Astrocyte (in vitro differentiated cells and primary cell): ENCODE measurements at regions not wholly inside any gene's neighbourhood (a gene's known extent, or its start where the extent isn't known, plus 50 kb on each side); places are given as distances from the start of the nearest gene placed in this dataset.

Experiments used
- DNase-seq: peaks from one replicate; pipeline ENCODE4 v3.0.0-alpha.2; 2010; ENCODE audit warnings: low read depth
- FAIRE-seq: peaks from 2 replicates; lab custom pipeline; 2011; peaks lifted over from hg19 to GRCh38; lab: Jason Lieb, UNC
- H2AFZ ChIP-seq: 2 replicates; pipeline ENCODE4 v1.6.0; 2012; ENCODE audit warnings: low read depth, low read length, inconsistent platforms
- H3K27ac ChIP-seq: 2 replicates; pipeline ENCODE4 v1.5.1; 2011; ENCODE audit warnings: low read depth, low read length, inconsistent platforms
- H3K27me3 ChIP-seq: 2 replicates; pipeline ENCODE4 v1.6.0; 2011; ENCODE audit warnings: low read length, inconsistent platforms; ENCODE audit not compliant: insufficient read depth
- H3K36me3 ChIP-seq: 2 replicates; pipeline ENCODE4 v1.5.1; 2011; ENCODE audit warnings: low read length, inconsistent platforms; ENCODE audit not compliant: insufficient read depth
- H3K4me1 ChIP-seq: 2 replicates; pipeline ENCODE4 v1.5.1; 2011; ENCODE audit warnings: low read length, inconsistent platforms; ENCODE audit not compliant: insufficient read depth
- H3K4me2 ChIP-seq: 2 replicates; pipeline ENCODE4 v1.6.0; 2012; ENCODE audit warnings: low read length, inconsistent platforms
- H3K4me3 ChIP-seq: 2 replicates; pipeline ENCODE4 v1.5.1; 2011; ENCODE audit warnings: low read depth, mild to moderate bottlenecking, low read length, inconsistent platforms; ENCODE audit not compliant: insufficient read depth
- H3K79me2 ChIP-seq: 2 replicates; pipeline ENCODE4 v1.6.0; 2012; ENCODE audit warnings: mild to moderate bottlenecking, low read length, inconsistent platforms; ENCODE audit not compliant: insufficient read depth
- H3K9ac ChIP-seq: 2 replicates; pipeline ENCODE4 v1.6.0; 2012; ENCODE audit warnings: mild to moderate bottlenecking, low read length, inconsistent platforms
- H3K9me3 ChIP-seq: 2 replicates; pipeline ENCODE4 v1.5.1; 2012; ENCODE audit warnings: low read depth, mild to moderate bottlenecking, low read length, inconsistent platforms; ENCODE audit not compliant: insufficient read depth
- H4K20me1 ChIP-seq: 2 replicates; pipeline ENCODE4 v1.6.0; 2012; ENCODE audit warnings: low read length, inconsistent platforms; ENCODE audit not compliant: insufficient read depth
- H3K27ac Mint-ChIP-seq: one replicate; pipeline ENCODE4 v1.8.0; 2021; ENCODE audit warnings: mild to moderate bottlenecking, mixed read lengths; ENCODE audit not compliant: unreplicated experiment
- H3K27me3 Mint-ChIP-seq: one replicate; pipeline ENCODE4 v1.8.0; 2021; ENCODE audit warnings: low read depth, mixed read lengths; ENCODE audit not compliant: unreplicated experiment
- H3K36me3 Mint-ChIP-seq: one replicate; pipeline ENCODE4 v1.8.0; 2021; ENCODE audit warnings: low read depth, mixed read lengths; ENCODE audit not compliant: unreplicated experiment
- H3K4me1 Mint-ChIP-seq: one replicate; pipeline ENCODE4 v1.8.0; 2021; ENCODE audit warnings: low read depth, mixed read lengths; ENCODE audit not compliant: unreplicated experiment
- H3K4me3 Mint-ChIP-seq: one replicate; pipeline ENCODE4 v1.8.0; 2021; ENCODE audit warnings: mild to moderate bottlenecking, moderate library complexity, mixed read lengths; ENCODE audit not compliant: unreplicated experiment
- H3K9me3 Mint-ChIP-seq: one replicate; pipeline ENCODE4 v1.8.0; 2021; ENCODE audit warnings: mild to moderate bottlenecking, mixed read lengths; ENCODE audit not compliant: unreplicated experiment
- EZH2 ChIP-seq: IDR thresholded peaks from 2 replicates; pipeline ENCODE4 v1.6.1; 2012; ENCODE audit warnings: mild to moderate bottlenecking, low read length, inconsistent platforms; ENCODE audit not compliant: insufficient read depth
- TF ChIP-seq, protein P1 (sequence below): IDR thresholded peaks from 2 replicates; pipeline ENCODE4 v1.5.1; 2011; ENCODE audit warnings: low read depth, mild to moderate bottlenecking, inconsistent platforms, low read length, moderate library complexity; ENCODE audit not compliant: insufficient read depth

DNA sequence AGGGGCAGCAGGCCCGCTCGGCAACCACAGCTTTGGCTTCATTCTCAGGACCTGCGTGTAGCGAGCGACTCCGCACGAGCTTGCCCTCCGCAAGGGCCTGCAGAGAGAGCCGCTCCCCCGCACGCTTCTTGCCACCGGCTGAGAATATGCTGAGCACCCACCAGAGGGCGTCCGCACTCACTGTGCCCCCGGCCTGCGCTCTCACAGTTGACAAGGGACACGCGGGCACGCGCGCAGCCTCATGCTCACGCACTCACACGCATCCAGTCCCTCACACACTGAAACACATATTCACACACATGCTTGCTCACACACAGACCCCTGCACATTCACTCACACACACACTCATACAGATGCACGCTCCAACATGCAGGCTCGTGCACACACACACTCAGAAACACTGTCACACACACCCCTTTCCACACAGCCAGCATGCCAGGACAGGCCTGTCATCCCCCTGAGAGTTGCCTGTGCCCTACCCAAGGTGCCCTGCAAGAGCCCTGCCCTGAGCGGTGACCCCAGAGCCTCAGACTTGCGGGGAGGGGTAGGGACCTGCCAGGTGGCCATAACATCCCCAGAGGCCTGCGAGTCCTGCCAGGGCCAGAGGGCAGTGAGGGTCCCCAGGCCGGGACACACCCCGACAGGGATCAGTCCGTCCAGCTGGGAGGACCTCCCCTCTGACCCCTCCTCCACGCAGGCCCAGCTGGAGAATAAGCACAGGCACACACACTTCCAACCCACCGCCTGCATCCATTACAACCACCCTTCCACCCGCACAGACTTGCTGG is 174.1 kb downstream of the BMP7 start:
- H3K27me3 ChIP-seq, result peaks cover 16% of the 10 kb centered on the region
- no peak overlapping the region for H2AFZ ChIP-seq
- no peak overlapping the region for H3K4me2 ChIP-seq
- no peaks in the 10 kb centered on the region for H3K4me1 ChIP-seq
- no peak overlapping the region for H3K4me3 Mint-ChIP-seq
- H3K27me3 Mint-ChIP-seq, result peaks cover 44% of the 10 kb centered on the region
- H4K20me1 ChIP-seq, result peaks cover 3% of the 10 kb centered on the region
- no peaks in the 10 kb centered on the region for H3K36me3 Mint-ChIP-seq
- no peak for DNase-seq
- peaks cover 8% of the 10 kb centered on the region for H3K4me1 Mint-ChIP-seq
- no peak overlapping the region for H3K9ac ChIP-seq
- TF ChIP-seq, protein P1, sequence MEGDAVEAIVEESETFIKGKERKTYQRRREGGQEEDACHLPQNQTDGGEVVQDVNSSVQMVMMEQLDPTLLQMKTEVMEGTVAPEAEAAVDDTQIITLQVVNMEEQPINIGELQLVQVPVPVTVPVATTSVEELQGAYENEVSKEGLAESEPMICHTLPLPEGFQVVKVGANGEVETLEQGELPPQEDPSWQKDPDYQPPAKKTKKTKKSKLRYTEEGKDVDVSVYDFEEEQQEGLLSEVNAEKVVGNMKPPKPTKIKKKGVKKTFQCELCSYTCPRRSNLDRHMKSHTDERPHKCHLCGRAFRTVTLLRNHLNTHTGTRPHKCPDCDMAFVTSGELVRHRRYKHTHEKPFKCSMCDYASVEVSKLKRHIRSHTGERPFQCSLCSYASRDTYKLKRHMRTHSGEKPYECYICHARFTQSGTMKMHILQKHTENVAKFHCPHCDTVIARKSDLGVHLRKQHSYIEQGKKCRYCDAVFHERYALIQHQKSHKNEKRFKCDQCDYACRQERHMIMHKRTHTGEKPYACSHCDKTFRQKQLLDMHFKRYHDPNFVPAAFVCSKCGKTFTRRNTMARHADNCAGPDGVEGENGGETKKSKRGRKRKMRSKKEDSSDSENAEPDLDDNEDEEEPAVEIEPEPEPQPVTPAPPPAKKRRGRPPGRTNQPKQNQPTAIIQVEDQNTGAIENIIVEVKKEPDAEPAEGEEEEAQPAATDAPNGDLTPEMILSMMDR, result peak; percentile 58
- TF ChIP-seq EZH2, result no peak
- peaks cover 2% of the 10 kb centered on the region for H3K9me3 Mint-ChIP-seq
- no peak overlapping the region for H3K27ac Mint-ChIP-seq
- H3K27ac ChIP-seq, result no peak overlapping the region
- H3K4me3 ChIP-seq, result no peak overlapping the region
- H3K9me3 ChIP-seq, result peaks cover 5% of the 10 kb centered on the region
- H3K36me3 ChIP-seq, result no peaks in the 10 kb centered on the region
- FAIRE-seq, result no peak
- H3K79me2 ChIP-seq, result no peaks in the 10 kb centered on the region

DNA sequence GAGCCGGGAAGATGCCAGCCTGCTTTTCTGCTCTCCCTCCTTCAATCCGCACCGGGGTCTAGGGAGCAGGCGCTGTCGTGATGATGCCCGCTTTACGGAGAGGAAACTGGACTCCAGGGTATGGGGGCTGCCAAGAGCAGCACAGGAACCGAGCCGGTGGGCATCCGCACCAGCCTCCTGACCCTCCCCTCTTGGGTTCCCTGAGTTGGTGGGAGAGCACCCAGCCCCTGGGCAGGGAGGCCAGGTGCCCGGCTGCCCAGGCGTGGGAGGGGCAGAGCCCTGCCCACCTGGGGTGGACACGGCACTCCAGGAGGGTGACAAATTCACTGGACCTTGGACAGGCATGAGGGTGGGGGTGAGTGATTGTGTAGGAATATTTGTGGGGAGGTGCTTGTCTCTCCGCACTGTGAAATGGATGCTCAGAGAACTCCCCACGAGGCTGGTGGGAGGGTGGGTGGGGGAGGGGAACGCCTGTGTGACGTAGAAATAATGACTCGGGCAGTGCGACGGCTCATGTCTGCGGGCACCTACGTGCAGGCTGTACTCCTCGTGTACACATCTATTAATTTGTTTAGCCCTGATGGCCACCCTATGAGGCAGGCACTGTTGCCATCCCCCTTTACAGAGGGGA is 173.4 kb downstream of the BMP7 start:
- Mint-ChIP-seq H3K27me3 (peaks cover 38% of the 10 kb centered on the region), H3K36me3 (no peaks in the 10 kb centered on the region), H3K4me3 (no peak overlapping the region), H3K27ac (no peak overlapping the region), H3K4me1 (peaks cover 8% of the 10 kb centered on the region), H3K9me3 (no peaks in the 10 kb centered on the region)
- Histone ChIP-seq H4K20me1 (peaks cover 3% of the 10 kb centered on the region), H3K9ac (no peak overlapping the region), H2AFZ (no peak overlapping the region), H3K27ac (no peak overlapping the region), H3K36me3 (no peaks in the 10 kb centered on the region), H3K4me3 (no peak overlapping the region), H3K27me3 (peaks cover 9% of the 10 kb centered on the region), H3K79me2 (no peaks in the 10 kb centered on the region), H3K4me2 (no peak overlapping the region), H3K4me1 (no peaks in the 10 kb centered on the region), H3K9me3 (no peaks in the 10 kb centered on the region)
- FAIRE-seq (no peak), DNase-seq (no peak)
- TF ChIP-seq, protein P1, result no peak
- no peak for TF ChIP-seq EZH2

DNA sequence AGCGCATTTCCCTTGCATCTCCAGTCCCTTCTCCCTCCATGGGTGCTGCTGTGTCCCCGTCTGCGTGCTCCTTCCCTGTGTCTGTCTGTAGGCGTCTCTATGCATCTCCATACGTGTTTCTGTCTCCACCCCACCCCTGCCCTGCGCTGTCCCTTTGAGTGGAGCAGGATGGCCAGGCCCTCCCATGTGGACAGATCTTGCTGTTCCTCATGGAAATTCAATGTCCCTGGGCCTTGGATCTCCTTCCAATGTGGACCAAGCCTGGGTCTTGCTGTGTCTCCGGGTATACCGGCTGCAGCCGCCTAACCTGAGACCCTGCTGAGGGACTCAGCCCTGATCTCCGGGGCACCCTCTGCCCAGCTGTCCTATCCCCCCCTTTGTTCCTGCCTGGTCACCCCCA is 172.7 kb downstream of the BMP7 start:
- TF ChIP-seq EZH2, result no peak
- TF ChIP-seq, protein P1, result no peak

More for the DNA sequence above, 172.7 kb downstream of the BMP7 start:
- no peaks in the 10 kb centered on the region for H3K36me3 ChIP-seq
- no peak overlapping the region for H2AFZ ChIP-seq
- H3K4me2 ChIP-seq, result no peak overlapping the region
- FAIRE-seq (no peak), DNase-seq (no peak)
- H3K9me3 ChIP-seq, result no peaks in the 10 kb centered on the region
- H3K4me1 ChIP-seq, result no peaks in the 10 kb centered on the region
- Mint-ChIP-seq H3K27ac (no peak overlapping the region), H3K4me1 (peaks cover 8% of the 10 kb centered on the region), H3K27me3 (peaks cover 34% of the 10 kb centered on the region), H3K9me3 (no peaks in the 10 kb centered on the region), H3K36me3 (no peaks in the 10 kb centered on the region), H3K4me3 (no peak overlapping the region)
- no peak overlapping the region for H3K27ac ChIP-seq
- H3K79me2 ChIP-seq, result no peaks in the 10 kb centered on the region
- no peak overlapping the region for H3K4me3 ChIP-seq
- peaks cover 3% of the 10 kb centered on the region for H4K20me1 ChIP-seq
- H3K27me3 ChIP-seq, result peaks cover 3% of the 10 kb centered on the region
- H3K9ac ChIP-seq, result no peak overlapping the region
